Left lung (tissue), 4 donors: ENCODE measurements at regions not wholly inside any gene's neighbourhood (a gene's known extent, or its start where the extent isn't known, plus 50 kb on each side); places are given as distances from the start of the nearest gene placed in this dataset.

Source experiments
- ATAC-seq: fragments of 200-7000 bp; cut with Tn5 transposase; one replicate; pipeline ENCODE4 v1.9.1; 2020; ENCODE audit warnings: moderate library complexity
- DNase-seq, 4 donors: peaks; one replicate each; pipeline ENCODE4 v3.0.0-alpha.2; 2013 to 2020
- H3K27ac ChIP-seq, 2 donors: fragments of 200-600 bp; sonication (generic) in 1 of 2; one replicate each; pipeline versions ENCODE4 v1.5.0 to v1.8.0; 2020 to 2021
- H3K27me3 ChIP-seq, 2 donors: fragments of 200-600 bp; sonication (generic) in 1 of 2; one replicate each; pipeline versions ENCODE4 v1.5.0 to v1.8.0; 2020 to 2021
- H3K36me3 ChIP-seq, 2 donors: fragments of 200-600 bp; sonication (generic) in 1 of 2; one replicate each; pipeline versions ENCODE4 v1.5.0 to v1.8.0; 2020 to 2021
- H3K4me1 ChIP-seq, 2 donors: fragments of 200-600 bp; one replicate each; pipeline ENCODE4 v1.8.0; 2021
- H3K4me3 ChIP-seq, 2 donors: fragments of 200-600 bp; sonication (generic) in 1 of 2; one replicate each; pipeline versions ENCODE4 v1.5.0 to v1.8.0; 2020 to 2021; ENCODE audit warnings: mild to moderate bottlenecking in 1 of 2
- H3K9me3 ChIP-seq, 2 donors: fragments of 200-600 bp; sonication (generic) in 1 of 2; one replicate each; pipeline versions ENCODE4 v1.5.0 to v1.8.0; 2020 to 2021
- CTCF ChIP-seq, 2 donors: fragments of 200-600 bp; sonication (generic) in 1 of 2; IDR thresholded peaks; one replicate each; pipeline versions ENCODE4 v1.5.0 to v1.8.0; 2021; ENCODE audit warnings: antibody characterized with exemption in 2 of 2
- intact Hi-C, 2 donors: fragments of 100-400 bp; cut with DNase I; formaldehyde crosslinking; loops; one replicate each; pipeline versions ENCODE4 v1.11.2 to v1.14.2; 2022
- donor health status: DM: no; HTN: yes; CAD: no.
- donor health status: DM: no; HTN: no; CAD: no.

GRCh38 chr7:130822642-130823041, 88.6 kb upstream of the KLF14 start:
- intact Hi-C loops: no loop called here
- no peak overlapping the region for H3K27ac ChIP-seq
- no peaks in the 10 kb centered on the region for H3K27me3 ChIP-seq
- H3K9me3 ChIP-seq: peaks cover 0 to 26% of the 10 kb centered on the region in 2 donors
- H3K4me1 ChIP-seq: no peaks in the 10 kb centered on the region
- H3K36me3 ChIP-seq: no peaks in the 10 kb centered on the region
- no peak for ATAC-seq
- no peak for DNase-seq
- H3K4me3 ChIP-seq: no peak overlapping the region
- no peak for TF ChIP-seq CTCF (IDR thresholded peaks at IDR 0.05)

GRCh38 chr7:130823060-130823459, 89.1 kb upstream of the KLF14 start:
- DNase-seq: no peak
- no peaks in the 10 kb centered on the region for H3K27me3 ChIP-seq
- H3K36me3 ChIP-seq: no peaks in the 10 kb centered on the region

GRCh38 chr7:130825819-130826218, 91.8 kb upstream of the KLF14 start:
- no peaks in the 10 kb centered on the region for H3K27me3 ChIP-seq
- H3K36me3 ChIP-seq: no peaks in the 10 kb centered on the region
- intact Hi-C loops: no loop called here
- no peak for DNase-seq
- no peak overlapping the region for H3K27ac ChIP-seq
- no peaks in the 10 kb centered on the region for H3K4me1 ChIP-seq
- no peak overlapping the region for H3K4me3 ChIP-seq
- H3K9me3 ChIP-seq: peaks cover 0 to 32% of the 10 kb centered on the region in 2 donors
- no peak for ATAC-seq
- TF ChIP-seq CTCF (IDR thresholded peaks at IDR 0.05): no peak

More at GRCh38 chr7:130823060-130823459, 89.1 kb upstream of the KLF14 start:
- H3K4me1 ChIP-seq: no peaks in the 10 kb centered on the region
- no peak for TF ChIP-seq CTCF (IDR thresholded peaks at IDR 0.05)
- no peak overlapping the region for H3K4me3 ChIP-seq
- H3K9me3 ChIP-seq: peaks cover 0 to 29% of the 10 kb centered on the region in 2 donors
- no peak for ATAC-seq
- H3K27ac ChIP-seq: no peak overlapping the region
- intact Hi-C loops: no loop called here

GRCh38 chr7:130829415-130829814, 95.4 kb upstream of the KLF14 start:
- TF ChIP-seq CTCF (IDR thresholded peaks at IDR 0.05): no peak
- H3K4me3 ChIP-seq: no peak overlapping the region
- H3K27me3 ChIP-seq: no peaks in the 10 kb centered on the region
- ATAC-seq (no peak), DNase-seq (no peak)
- H3K4me1 ChIP-seq: no peaks in the 10 kb centered on the region
- intact Hi-C loops: no loop called here
- no peaks in the 10 kb centered on the region for H3K36me3 ChIP-seq
- peaks cover 0 to 32% of the 10 kb centered on the region in 2 donors for H3K9me3 ChIP-seq
- no peak overlapping the region for H3K27ac ChIP-seq

GRCh38 chr7:130831322-130831721, 97.3 kb upstream of the KLF14 start:
- Histone ChIP-seq H3K27ac (no peak overlapping the region), H3K4me3 (no peak overlapping the region), H3K4me1 (no peaks in the 10 kb centered on the region), H3K27me3 (no peaks in the 10 kb centered on the region), H3K9me3 (peaks cover 0 to 19% of the 10 kb centered on the region in 2 donors), H3K36me3 (no peaks in the 10 kb centered on the region)
- intact Hi-C loops: no loop called here
- DNase-seq (no peak), ATAC-seq (peak; percentile 65)
- TF ChIP-seq CTCF (IDR thresholded peaks at IDR 0.05): no peak
